Mucosa of rectum (tissue), 2 donors: ENCODE measurements at regions not wholly inside any gene's neighbourhood (a gene's known extent, or its start where the extent isn't known, plus 50 kb on each side); places are given as distances from the start of the nearest gene placed in this dataset.
"Not testable (repeated sequence)": the region's sequence is repeated elsewhere in the genome, so short reads cannot be mapped to it uniquely, and the experiment has no call there.

ENCODE experiments used
- H3K27ac ChIP-seq, 2 donors: one replicate each; pipeline ENCODE4 v1.7.0; 2013; ENCODE audit warnings: inconsistent platforms in 2 of 2, low read depth in 2 of 2, low read length in 2 of 2
- H3K27me3 ChIP-seq, 2 donors: one replicate each; pipeline ENCODE4 v1.7.0; 2013; ENCODE audit warnings: low read length in 2 of 2; ENCODE audit not compliant: control insufficient read depth in 2 of 2, insufficient read depth in 2 of 2
- H3K36me3 ChIP-seq, 2 donors: one replicate each; pipeline ENCODE4 v1.7.0; 2013; ENCODE audit warnings: low read length in 2 of 2; ENCODE audit not compliant: control insufficient read depth in 2 of 2, insufficient read depth in 2 of 2
- H3K4me1 ChIP-seq, 2 donors: one replicate each; pipeline ENCODE4 v1.7.0; 2013; ENCODE audit warnings: low read length in 2 of 2, mild to moderate bottlenecking in 1 of 2; ENCODE audit not compliant: control insufficient read depth in 2 of 2, insufficient read depth in 2 of 2
- H3K4me3 ChIP-seq, 2 donors: one replicate each; pipeline ENCODE4 v1.7.0; 2013; ENCODE audit warnings: low read length in 2 of 2
- H3K9ac ChIP-seq, 2 donors: one replicate each; pipeline ENCODE4 v1.7.0; 2013; ENCODE audit warnings: low read length in 2 of 2, low read depth in 1 of 2, mild to moderate bottlenecking in 1 of 2
- H3K9me3 ChIP-seq, 2 donors: one replicate each; pipeline ENCODE4 v1.7.0; 2013; ENCODE audit warnings: low read length in 2 of 2; ENCODE audit not compliant: control insufficient read depth in 2 of 2
- donor health status: healthy.
- donor health status: Normal muscosa, but diverticular disease.

DNA sequence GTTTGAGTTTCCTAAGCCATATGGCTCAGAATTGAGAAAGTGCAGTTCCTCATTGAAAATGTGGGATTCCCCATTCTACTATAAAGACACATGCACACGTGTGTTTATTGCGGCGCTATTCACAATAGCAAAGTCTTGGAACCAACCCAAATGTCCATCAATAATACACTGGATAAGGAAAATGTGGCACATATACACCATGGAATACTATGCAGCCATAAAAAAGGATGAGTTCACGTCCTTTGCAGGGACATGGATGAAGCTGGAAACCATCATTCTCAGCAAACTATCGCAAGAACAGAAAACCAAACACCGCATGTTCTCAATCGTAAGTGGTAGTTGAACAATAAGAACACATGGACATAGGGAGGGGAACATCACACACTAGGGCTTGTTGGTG, 154.8 kb downstream of the SEC23IP start:
- H3K4me1 ChIP-seq, H3K27ac ChIP-seq, H3K27me3 ChIP-seq, H3K36me3 ChIP-seq, H3K4me3 ChIP-seq, H3K9me3 ChIP-seq, H3K9ac ChIP-seq: not testable (repeated sequence)

DNA sequence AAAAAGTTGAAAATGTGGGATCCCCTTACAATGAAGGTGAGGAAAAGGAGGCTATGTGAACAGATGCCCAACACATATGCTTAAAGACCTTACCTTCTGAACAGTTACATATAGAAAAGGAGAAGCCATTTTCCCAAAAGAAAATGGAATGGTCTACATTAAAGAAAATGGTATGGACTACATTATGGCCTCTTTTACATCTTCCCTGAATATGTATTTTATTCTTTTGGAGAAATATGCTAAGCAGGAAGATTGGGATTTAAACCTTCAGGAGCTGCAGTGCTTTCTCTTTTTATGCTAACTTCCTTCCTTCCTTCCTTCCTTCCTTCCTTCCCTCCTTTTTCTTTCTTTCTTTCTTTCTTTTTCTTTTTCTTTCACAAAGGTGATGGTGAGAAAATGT, 155.4 kb downstream of the SEC23IP start:
- Histone ChIP-seq H3K9ac (no peak overlapping the region), H3K36me3 (no peaks in the 10 kb centered on the region), H3K27ac (no peak overlapping the region), H3K9me3 (no peaks in the 10 kb centered on the region), H3K27me3 (no peaks in the 10 kb centered on the region), H3K4me1 (peaks cover 3 to 8% of the 10 kb centered on the region in 2 donors), H3K4me3 (no peak overlapping the region)

DNA sequence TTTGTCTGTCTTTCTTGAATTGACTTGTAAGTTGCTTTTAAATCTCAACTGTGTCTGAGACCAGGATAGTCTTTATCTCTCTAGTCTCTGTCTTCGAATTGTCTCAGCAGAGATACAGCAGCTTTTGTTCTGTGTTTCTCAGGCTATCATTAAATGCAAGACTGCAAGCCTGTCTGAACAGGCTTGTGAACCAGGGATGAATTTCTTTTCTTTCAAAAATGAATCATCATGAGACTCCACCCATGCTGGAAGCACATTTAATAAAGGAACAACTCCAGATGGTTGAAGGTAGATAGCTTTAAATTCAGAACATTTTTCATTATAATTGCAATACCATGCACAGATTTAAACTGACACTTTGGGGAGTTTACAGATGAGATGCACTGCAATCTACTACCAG, 155.9 kb downstream of the SEC23IP start:
- no peak overlapping the region for H3K27ac ChIP-seq
- H3K36me3 ChIP-seq, result no peaks in the 10 kb centered on the region
- no peak overlapping the region for H3K4me3 ChIP-seq
- no peaks in the 10 kb centered on the region for H3K27me3 ChIP-seq
- peaks cover 6 to 12% of the 10 kb centered on the region in 2 donors for H3K4me1 ChIP-seq
- H3K9ac ChIP-seq, result no peak overlapping the region
- no peaks in the 10 kb centered on the region for H3K9me3 ChIP-seq

DNA sequence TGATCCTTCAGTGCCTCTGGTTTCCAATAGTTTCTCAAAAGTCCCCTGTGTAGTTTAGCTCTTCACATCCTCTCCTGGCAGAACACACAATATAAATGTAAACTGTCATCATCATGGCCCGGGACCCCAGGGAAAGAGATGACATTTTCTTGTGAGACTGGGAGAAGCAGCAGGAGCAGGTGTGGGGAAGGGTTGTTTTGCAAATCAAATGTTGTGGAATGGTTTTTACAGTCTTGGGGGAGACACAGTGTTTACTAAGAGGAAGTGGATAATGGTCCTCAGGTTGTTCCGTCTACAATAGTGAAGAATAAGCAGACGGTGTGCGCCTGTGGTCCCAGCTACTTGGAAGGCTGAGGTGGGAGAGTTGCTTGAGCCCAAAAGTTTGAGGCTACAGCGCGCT, 159.1 kb downstream of the SEC23IP start:
- Histone ChIP-seq H3K36me3 (no peaks in the 10 kb centered on the region), H3K27me3 (no peaks in the 10 kb centered on the region), H3K4me1 (peaks cover 11 to 18% of the 10 kb centered on the region in 2 donors), H3K9me3 (no peaks in the 10 kb centered on the region), H3K27ac (no peak overlapping the region), H3K9ac (no peak overlapping the region), H3K4me3 (no peak overlapping the region)

DNA sequence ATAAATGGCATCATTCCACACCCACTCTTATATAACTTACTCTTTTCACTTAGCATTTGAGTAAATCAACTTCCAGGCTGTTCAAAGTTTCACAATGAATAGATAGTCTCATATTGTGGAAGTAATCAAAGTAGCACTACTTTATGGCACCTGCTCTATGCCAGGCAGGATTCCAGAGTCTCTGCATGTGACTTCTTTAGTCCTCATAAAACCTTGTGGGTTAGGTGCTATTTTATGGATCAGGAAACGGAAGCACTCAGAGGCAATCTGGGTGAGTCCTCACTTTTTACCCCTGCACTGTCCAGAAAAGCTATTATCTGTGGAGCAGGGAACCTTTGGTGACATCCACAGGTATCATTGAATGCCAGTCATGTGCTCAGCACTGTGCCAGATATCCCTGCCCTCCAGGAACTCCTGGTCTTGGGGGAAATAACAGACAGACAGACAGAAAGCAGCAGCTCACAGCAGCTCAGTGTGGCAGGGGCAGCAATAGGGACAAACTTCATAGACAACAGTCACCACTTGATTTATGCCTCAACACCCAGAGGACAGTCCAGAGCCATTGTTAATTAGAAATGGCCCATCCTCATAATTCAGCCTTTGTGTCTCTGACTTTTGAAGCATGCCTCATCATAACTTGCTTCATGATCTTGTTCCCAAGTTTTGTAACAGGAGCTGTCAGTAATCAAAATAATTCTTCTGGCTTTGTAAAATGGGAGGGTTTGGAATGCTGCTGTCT, 160.6 kb downstream of the SEC23IP start:
- Histone ChIP-seq H3K27ac (peak overlapping the region; percentile 77 to 81), H3K36me3 (no peaks in the 10 kb centered on the region), H3K9ac (peak overlapping the region in 1 of 2 donors; percentile 20), H3K27me3 (no peaks in the 10 kb centered on the region), H3K4me3 (no peak overlapping the region), H3K9me3 (no peaks in the 10 kb centered on the region), H3K4me1 (peaks cover 11 to 18% of the 10 kb centered on the region in 2 donors)

DNA sequence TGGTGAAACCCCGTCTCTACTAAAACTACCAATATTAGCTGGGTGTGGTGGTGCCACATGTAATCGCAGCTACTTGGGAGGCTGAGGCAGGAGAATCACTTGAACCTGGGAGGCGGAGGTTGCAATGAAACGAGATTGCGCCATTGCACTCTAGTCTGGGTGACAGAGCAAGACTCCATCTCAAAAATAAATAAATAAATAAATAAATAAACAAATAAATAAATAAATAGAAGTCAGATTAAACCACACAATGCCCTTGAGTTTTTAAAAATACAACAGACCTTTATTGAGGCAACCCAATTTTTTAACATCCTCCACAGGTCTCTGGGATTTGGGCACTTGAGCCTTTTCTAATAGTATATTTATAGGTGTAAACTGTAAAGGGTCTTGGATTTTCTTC, 167.3 kb downstream of the SEC23IP start:
- not testable (repeated sequence) for H3K4me1 ChIP-seq, H3K36me3 ChIP-seq, H3K4me3 ChIP-seq, H3K27ac ChIP-seq, H3K9ac ChIP-seq, H3K9me3 ChIP-seq, H3K27me3 ChIP-seq

DNA sequence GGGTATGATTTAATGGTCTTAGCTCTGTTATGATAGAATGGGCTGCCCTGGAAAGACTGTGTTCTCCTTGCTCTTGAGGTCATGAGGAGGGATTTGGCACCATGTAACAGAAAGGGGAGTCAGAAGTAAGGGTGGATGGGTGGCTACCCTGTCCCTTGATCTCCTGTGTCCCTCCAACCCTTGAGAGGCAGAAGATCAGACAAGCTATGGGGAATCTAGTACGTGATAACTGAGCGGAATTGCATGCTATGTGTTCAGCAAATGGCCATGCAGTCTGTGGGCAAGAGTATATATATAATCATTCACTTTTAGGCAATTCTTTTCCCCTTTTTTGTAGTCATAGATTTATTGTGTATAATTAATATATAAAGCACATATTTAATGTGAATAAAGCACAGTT, 174.9 kb downstream of the SEC23IP start:
- H3K9ac ChIP-seq, result no peak overlapping the region
- no peak overlapping the region for H3K27ac ChIP-seq
- no peak overlapping the region for H3K4me3 ChIP-seq
- no peaks in the 10 kb centered on the region for H3K9me3 ChIP-seq
- H3K36me3 ChIP-seq, result no peaks in the 10 kb centered on the region
- peaks cover 0 to 7% of the 10 kb centered on the region in 2 donors for H3K27me3 ChIP-seq
- no peaks in the 10 kb centered on the region for H3K4me1 ChIP-seq

DNA sequence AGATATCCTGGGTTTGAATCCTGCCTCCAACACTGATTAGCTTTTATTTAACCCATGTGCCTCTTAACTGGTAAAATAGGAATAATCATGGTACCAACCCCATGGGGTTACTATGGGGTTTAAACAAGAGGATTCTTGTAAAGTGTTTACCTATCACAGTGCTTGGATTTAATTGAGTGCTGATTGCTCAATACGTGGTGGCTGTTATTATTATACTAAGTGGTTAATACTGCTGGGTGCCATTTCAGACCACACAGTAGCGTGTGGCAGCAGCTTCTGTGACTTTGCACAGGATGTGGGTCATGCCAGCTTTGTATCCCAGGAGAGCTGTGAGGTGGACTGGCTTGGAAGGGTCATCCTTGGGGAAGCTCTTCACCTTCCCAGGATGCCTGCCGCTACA, 177.2 kb downstream of the SEC23IP start:
- H3K36me3 ChIP-seq, result no peaks in the 10 kb centered on the region
- no peaks in the 10 kb centered on the region for H3K4me1 ChIP-seq
- no peak overlapping the region for H3K9ac ChIP-seq
- H3K9me3 ChIP-seq, result no peaks in the 10 kb centered on the region
- H3K27me3 ChIP-seq, result peaks cover 0 to 7% of the 10 kb centered on the region in 2 donors
- H3K4me3 ChIP-seq, result no peak overlapping the region
- no peak overlapping the region for H3K27ac ChIP-seq

DNA sequence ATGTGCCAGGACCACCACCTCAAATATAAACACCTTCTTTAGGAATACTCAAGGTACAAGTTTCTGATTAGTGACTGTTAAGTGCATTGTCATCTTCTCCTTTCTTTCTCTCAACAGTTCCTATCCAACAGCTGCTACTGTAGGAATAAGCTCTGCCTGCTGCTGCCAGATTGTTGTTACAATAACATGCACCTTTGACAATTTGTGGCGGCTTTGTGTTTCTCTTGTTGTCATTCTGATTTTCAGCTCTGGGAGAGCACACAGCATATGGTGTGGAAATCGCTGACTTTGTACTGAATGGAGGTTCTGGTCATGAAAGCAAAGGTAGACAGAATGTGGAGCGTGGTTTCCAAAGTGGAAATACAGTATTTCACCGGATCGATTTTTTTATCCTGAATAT, 182.8 kb downstream of the SEC23IP start:
- no peak overlapping the region for H3K9ac ChIP-seq
- no peaks in the 10 kb centered on the region for H3K9me3 ChIP-seq
- H3K4me1 ChIP-seq, result no peaks in the 10 kb centered on the region
- H3K4me3 ChIP-seq, result no peak overlapping the region
- H3K36me3 ChIP-seq, result no peaks in the 10 kb centered on the region
- no peak overlapping the region for H3K27ac ChIP-seq
- peaks cover 0 to 8% of the 10 kb centered on the region in 2 donors for H3K27me3 ChIP-seq

DNA sequence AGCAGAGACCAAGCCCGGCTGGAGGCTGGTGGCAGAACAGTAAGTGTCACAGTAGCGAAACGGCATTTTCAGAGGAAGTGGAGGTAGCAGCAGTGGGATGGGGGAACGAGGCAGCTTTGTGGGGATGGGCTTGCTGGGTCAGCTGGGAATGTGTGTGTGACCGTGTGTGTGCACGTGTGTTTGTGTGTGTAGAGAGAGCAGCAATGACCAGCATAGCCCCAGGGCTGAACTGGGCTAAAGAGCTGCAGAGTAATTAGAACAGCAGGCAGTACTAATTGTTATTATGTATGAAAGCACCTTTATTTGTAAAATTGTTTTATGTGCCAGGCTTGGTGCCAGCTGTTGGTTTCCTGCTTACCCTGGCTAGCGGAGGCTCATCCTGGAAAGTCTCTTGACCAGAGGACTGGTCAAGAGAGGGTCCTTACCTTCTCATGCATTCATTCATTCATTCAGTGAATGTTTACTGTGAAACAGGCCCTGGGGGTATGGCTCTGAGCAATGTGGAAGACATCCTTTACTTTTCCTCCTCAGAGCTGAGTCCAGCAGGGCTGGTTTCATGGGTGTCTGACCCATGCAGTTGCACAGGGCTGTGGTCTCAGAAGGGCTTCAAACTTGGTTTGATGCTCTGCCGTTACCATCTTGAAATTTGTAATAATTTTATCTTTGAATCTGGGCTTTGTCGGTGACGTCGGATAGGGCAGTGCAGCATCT, 184.6 kb downstream of the SEC23IP start:
- Histone ChIP-seq H3K9me3 (no peaks in the 10 kb centered on the region), H3K27ac (no peak overlapping the region), H3K4me3 (no peak overlapping the region), H3K4me1 (no peaks in the 10 kb centered on the region), H3K9ac (no peak overlapping the region), H3K36me3 (no peaks in the 10 kb centered on the region), H3K27me3 (peaks cover 0 to 8% of the 10 kb centered on the region in 2 donors)
